ENCODE measurements at regions not wholly inside any gene's neighbourhood (a gene's known extent, or its start where the extent isn't known, plus 50 kb on each side); places are given as distances from the start of the nearest gene placed in this dataset.

GRCh38 chr18:56038171-56039030, 450.4 kb upstream of the TCF4 start:
- no peak overlapping the region for H3K27ac ChIP-seq (ENCODE audit: low read depth, low read length)
- peaks cover 9% of the 10 kb centered on the region for H3K4me1 ChIP-seq (ENCODE audit: control insufficient read depth, insufficient read depth, low read length)
- H3K9ac ChIP-seq (ENCODE audit: low read depth, low read length), result no peak overlapping the region
- H3K27me3 ChIP-seq (ENCODE audit: control insufficient read depth, insufficient read depth, low read length), result no peaks in the 10 kb centered on the region
- H3K36me3 ChIP-seq (ENCODE audit: control insufficient read depth, insufficient read depth, low read length), result no peaks in the 10 kb centered on the region
- no peaks in the 10 kb centered on the region; the same call in 1 of the 2 replicates for H3K9me3 ChIP-seq (ENCODE audit: control insufficient read depth, insufficient read depth, low read length)
- H3K4me3 ChIP-seq (ENCODE audit: low read depth, low read length), result no peak overlapping the region

GRCh38 chr18:56036741-56037140, 448.7 kb upstream of the TCF4 start:
- no peak overlapping the region for H3K9ac ChIP-seq (ENCODE audit: low read depth, low read length)
- H3K27me3 ChIP-seq (ENCODE audit: control insufficient read depth, insufficient read depth, low read length), result no peaks in the 10 kb centered on the region
- peaks cover 9% of the 10 kb centered on the region for H3K4me1 ChIP-seq (ENCODE audit: control insufficient read depth, insufficient read depth, low read length)
- no peaks in the 10 kb centered on the region for H3K36me3 ChIP-seq (ENCODE audit: control insufficient read depth, insufficient read depth, low read length)
- H3K9me3 ChIP-seq (ENCODE audit: control insufficient read depth, insufficient read depth, low read length), result peaks cover 6% of the 10 kb centered on the region; the same call in 1 of the 2 replicates
- no peak overlapping the region for H3K27ac ChIP-seq (ENCODE audit: low read depth, low read length)
- no peak overlapping the region for H3K4me3 ChIP-seq (ENCODE audit: low read depth, low read length)

GRCh38 chr18:56035546-56035945, 447.6 kb upstream of the TCF4 start:
- Histone ChIP-seq H3K9me3 (ENCODE audit: control insufficient read depth, insufficient read depth, low read length) (peaks cover 6% of the 10 kb centered on the region; the same call in 1 of the 2 replicates), H3K27me3 (ENCODE audit: control insufficient read depth, insufficient read depth, low read length) (no peaks in the 10 kb centered on the region), H3K4me3 (ENCODE audit: low read depth, low read length) (no peak overlapping the region), H3K9ac (ENCODE audit: low read depth, low read length) (no peak overlapping the region), H3K27ac (ENCODE audit: low read depth, low read length) (no peak overlapping the region), H3K4me1 (ENCODE audit: control insufficient read depth, insufficient read depth, low read length) (peaks cover 9% of the 10 kb centered on the region), H3K36me3 (ENCODE audit: control insufficient read depth, insufficient read depth, low read length) (no peaks in the 10 kb centered on the region)

DNA sequence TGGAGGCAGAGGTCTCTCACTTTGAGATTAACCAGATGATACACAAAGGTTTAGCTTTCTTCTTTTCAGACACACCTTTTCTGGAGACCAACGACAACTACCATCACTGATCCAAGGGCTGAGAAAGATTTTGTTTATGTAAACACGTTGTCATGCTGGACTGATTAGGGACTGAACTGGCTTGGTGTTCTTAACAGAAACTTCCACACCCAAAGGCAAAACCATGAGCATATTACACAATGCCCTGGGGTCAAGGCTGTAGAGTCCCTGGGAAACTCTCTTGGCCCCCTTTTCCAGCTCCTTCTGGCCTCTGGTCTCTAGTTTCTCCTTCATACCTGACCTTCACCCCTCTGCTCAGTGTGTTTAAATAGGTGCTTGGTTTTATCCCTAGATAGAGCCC, 447.0 kb upstream of the TCF4 start:
- H3K36me3 ChIP-seq (ENCODE audit: control insufficient read depth, insufficient read depth, low read length), result no peaks in the 10 kb centered on the region
- H3K27ac ChIP-seq (ENCODE audit: low read depth, low read length), result no peak overlapping the region
- H3K4me1 ChIP-seq (ENCODE audit: control insufficient read depth, insufficient read depth, low read length), result peaks cover 9% of the 10 kb centered on the region
- no peak overlapping the region for H3K9ac ChIP-seq (ENCODE audit: low read depth, low read length)
- H3K27me3 ChIP-seq (ENCODE audit: control insufficient read depth, insufficient read depth, low read length), result no peaks in the 10 kb centered on the region
- no peak overlapping the region for H3K4me3 ChIP-seq (ENCODE audit: low read depth, low read length)
- H3K9me3 ChIP-seq (ENCODE audit: control insufficient read depth, insufficient read depth, low read length), result peaks cover 6% of the 10 kb centered on the region; the same call in 1 of the 2 replicates

DNA sequence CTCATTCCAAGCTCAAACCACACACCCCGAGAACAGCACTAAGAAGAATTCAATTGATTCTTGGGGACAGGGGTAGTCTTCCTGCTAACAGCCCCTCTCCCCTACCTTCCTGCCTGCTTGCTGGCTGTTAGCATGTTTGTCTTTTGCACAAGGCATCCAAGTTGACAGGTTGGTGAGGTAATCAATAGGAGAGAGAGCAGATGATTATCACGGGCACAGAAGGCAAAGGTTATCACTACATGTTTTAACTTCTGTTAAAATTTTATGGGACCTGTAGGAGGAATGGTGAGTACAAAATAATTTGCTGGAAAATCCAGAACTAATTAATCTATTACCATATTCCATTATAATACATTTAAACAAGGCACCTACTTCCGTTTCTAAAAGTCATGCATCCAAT, 442.1 kb upstream of the TCF4 start:
- Histone ChIP-seq H3K4me1 (ENCODE audit: control insufficient read depth, insufficient read depth, low read length) (no peaks in the 10 kb centered on the region), H3K4me3 (ENCODE audit: low read depth, low read length) (no peak overlapping the region), H3K9me3 (ENCODE audit: control insufficient read depth, insufficient read depth, low read length) (peaks cover 6% of the 10 kb centered on the region; the same call in 1 of the 2 replicates), H3K9ac (ENCODE audit: low read depth, low read length) (no peak overlapping the region), H3K27me3 (ENCODE audit: control insufficient read depth, insufficient read depth, low read length) (no peaks in the 10 kb centered on the region), H3K36me3 (ENCODE audit: control insufficient read depth, insufficient read depth, low read length) (no peaks in the 10 kb centered on the region), H3K27ac (ENCODE audit: low read depth, low read length) (no peak overlapping the region)

- H3K27ac ChIP-seq (ENCODE audit: low read depth, low read length), result no peak overlapping the region
- H3K27me3 ChIP-seq (ENCODE audit: control insufficient read depth, insufficient read depth, low read length), result no peaks in the 10 kb centered on the region
- H3K4me1 ChIP-seq (ENCODE audit: control insufficient read depth, insufficient read depth, low read length), result no peaks in the 10 kb centered on the region
- no peak overlapping the region for H3K9ac ChIP-seq (ENCODE audit: low read depth, low read length)
- H3K9me3 ChIP-seq (ENCODE audit: control insufficient read depth, insufficient read depth, low read length), result peaks cover 6% of the 10 kb centered on the region; the same call in 1 of the 2 replicates
- H3K36me3 ChIP-seq (ENCODE audit: control insufficient read depth, insufficient read depth, low read length), result no peaks in the 10 kb centered on the region
- no peak overlapping the region for H3K4me3 ChIP-seq (ENCODE audit: low read depth, low read length)
Observed at GRCh38 chr18:56028514-56028913, 440.5 kb upstream of the TCF4 start.

GRCh38 chr18:56026509-56026908, 438.5 kb upstream of the TCF4 start:
- Histone ChIP-seq H3K36me3 (ENCODE audit: control insufficient read depth, insufficient read depth, low read length) (no peaks in the 10 kb centered on the region), H3K9me3 (ENCODE audit: control insufficient read depth, insufficient read depth, low read length) (no peaks in the 10 kb centered on the region), H3K4me3 (ENCODE audit: low read depth, low read length) (no peak overlapping the region), H3K4me1 (ENCODE audit: control insufficient read depth, insufficient read depth, low read length) (no peaks in the 10 kb centered on the region), H3K9ac (ENCODE audit: low read depth, low read length) (no peak overlapping the region), H3K27ac (ENCODE audit: low read depth, low read length) (no peak overlapping the region), H3K27me3 (ENCODE audit: control insufficient read depth, insufficient read depth, low read length) (no peaks in the 10 kb centered on the region)

GRCh38 chr18:56021809-56022195, 433.8 kb upstream of the TCF4 start:
- Histone ChIP-seq H3K36me3 (ENCODE audit: control insufficient read depth, insufficient read depth, low read length) (no peaks in the 10 kb centered on the region), H3K27ac (ENCODE audit: low read depth, low read length) (no peak overlapping the region), H3K9ac (ENCODE audit: low read depth, low read length) (no peak overlapping the region), H3K9me3 (ENCODE audit: control insufficient read depth, insufficient read depth, low read length) (no peaks in the 10 kb centered on the region), H3K4me3 (ENCODE audit: low read depth, low read length) (no peak overlapping the region), H3K4me1 (ENCODE audit: control insufficient read depth, insufficient read depth, low read length) (no peaks in the 10 kb centered on the region), H3K27me3 (ENCODE audit: control insufficient read depth, insufficient read depth, low read length) (no peaks in the 10 kb centered on the region)

GRCh38 chr18:56021136-56021808, 433.3 kb upstream of the TCF4 start:
- Histone ChIP-seq H3K27me3 (ENCODE audit: control insufficient read depth, insufficient read depth, low read length) (no peaks in the 10 kb centered on the region), H3K27ac (ENCODE audit: low read depth, low read length) (no peak overlapping the region), H3K9me3 (ENCODE audit: control insufficient read depth, insufficient read depth, low read length) (no peaks in the 10 kb centered on the region), H3K4me1 (ENCODE audit: control insufficient read depth, insufficient read depth, low read length) (no peaks in the 10 kb centered on the region), H3K4me3 (ENCODE audit: low read depth, low read length) (no peak overlapping the region), H3K9ac (ENCODE audit: low read depth, low read length) (no peak overlapping the region), H3K36me3 (ENCODE audit: control insufficient read depth, insufficient read depth, low read length) (no peaks in the 10 kb centered on the region)

DNA sequence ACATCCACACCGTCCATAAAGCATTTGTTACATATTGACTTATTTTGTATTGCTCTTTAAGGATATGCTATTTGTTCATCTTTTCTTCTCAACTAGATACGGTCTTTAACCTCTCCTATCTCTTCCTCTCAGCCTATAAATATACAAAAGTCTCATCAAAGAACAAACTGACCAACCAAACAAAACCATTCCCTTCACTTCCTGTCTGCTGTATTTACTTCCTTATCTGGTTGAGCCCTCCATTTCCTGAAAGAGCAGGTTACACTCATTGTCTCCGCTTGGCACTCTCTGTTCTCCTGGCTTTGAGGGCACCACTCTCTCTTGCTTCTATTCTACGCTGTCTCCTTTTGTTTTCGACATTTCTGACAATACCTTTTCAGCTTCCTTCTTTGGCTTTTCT, 431.9 kb upstream of the TCF4 start:
- Histone ChIP-seq H3K27me3 (ENCODE audit: control insufficient read depth, insufficient read depth, low read length) (no peaks in the 10 kb centered on the region), H3K4me3 (ENCODE audit: low read depth, low read length) (no peak overlapping the region), H3K36me3 (ENCODE audit: control insufficient read depth, insufficient read depth, low read length) (no peaks in the 10 kb centered on the region), H3K4me1 (ENCODE audit: control insufficient read depth, insufficient read depth, low read length) (no peaks in the 10 kb centered on the region), H3K27ac (ENCODE audit: low read depth, low read length) (no peak overlapping the region), H3K9me3 (ENCODE audit: control insufficient read depth, insufficient read depth, low read length) (no peaks in the 10 kb centered on the region), H3K9ac (ENCODE audit: low read depth, low read length) (no peak overlapping the region)

GRCh38 chr18:56019156-56019555, 431.2 kb upstream of the TCF4 start:
- Histone ChIP-seq H3K9ac (ENCODE audit: low read depth, low read length) (no peak overlapping the region), H3K4me3 (ENCODE audit: low read depth, low read length) (no peak overlapping the region), H3K27ac (ENCODE audit: low read depth, low read length) (no peak overlapping the region), H3K4me1 (ENCODE audit: control insufficient read depth, insufficient read depth, low read length) (no peaks in the 10 kb centered on the region), H3K9me3 (ENCODE audit: control insufficient read depth, insufficient read depth, low read length) (no peaks in the 10 kb centered on the region), H3K36me3 (ENCODE audit: control insufficient read depth, insufficient read depth, low read length) (no peaks in the 10 kb centered on the region), H3K27me3 (ENCODE audit: control insufficient read depth, insufficient read depth, low read length) (no peaks in the 10 kb centered on the region)

Data from HUES48 (cell line).